ENCODE measurements at regions not wholly inside any gene's neighbourhood (a gene's known extent, or its start where the extent isn't known, plus 50 kb on each side); places are given as distances from the start of the nearest gene placed in this dataset.
A peak's percentile ranks its signal among the peaks of the same experiment; 100 is the strongest.

GRCh38 chr16:11407047-11407982 lies 62.1 kb downstream of the RMI2 start:
- Histone ChIP-seq H3K9me1 (replicated peaks; ENCODE audit: control insufficient read depth, extremely low read depth, insufficient read depth, low read length) (no peaks in the 10 kb centered on the region), H3K9me3 (replicated peaks; ENCODE audit: control insufficient read depth, insufficient read depth, low read length) (no peaks in the 10 kb centered on the region), H3K27me3 (ENCODE audit: control insufficient read depth in 2 of 2, insufficient read depth in 2 of 2, low read length in 2 of 2) (no peaks in the 10 kb centered on the region), H3K79me2 (ENCODE audit: control insufficient read depth, insufficient read depth, low read length) (no peaks in the 10 kb centered on the region), H3K4me3 (replicated peaks in 1 of 3; ENCODE audit: insufficient read depth in 1 of 3, low read depth in 1 of 3, low read length in 3 of 3) (no peak overlapping the region), H3K4me2 (ENCODE audit: insufficient read depth, low read length) (no peak overlapping the region), H2AFZ (ENCODE audit: low read depth, low read length) (no peak overlapping the region), H4K20me1 (replicated peaks; ENCODE audit: control insufficient read depth, extremely low read depth, insufficient read depth, low read length) (no peaks in the 10 kb centered on the region), H3K36me3 (ENCODE audit: control insufficient read depth in 2 of 2, extremely low read depth in 1 of 2, insufficient read depth in 2 of 2, low read length in 2 of 2) (no peaks in the 10 kb centered on the region), H3K4me1 (ENCODE audit: control insufficient read depth, extremely low read depth, insufficient read depth, low read length) (no peaks in the 10 kb centered on the region), H3K27ac (ENCODE audit: insufficient read depth, low read depth, low read length) (no peak overlapping the region), H3K9ac (replicated peaks; ENCODE audit: extremely low read depth, insufficient read depth, low read length) (no peak overlapping the region)
- dilution Hi-C loops (cut with MboI; ENCODE audit: extremely low pct_ligation_motif_present, low sequenced_read_pairs) (no loop called here), intact Hi-C loops (cut with micrococcal nuclease) (loop anchor here (1.0 kb wide), 4 partner anchors 90 to 406 kb away; no protein-coding TSS in a partner anchor)
- DNase-seq (ENCODE audit: low read depth, low spot score) (peak; percentile 74), FAIRE-seq (peak; percentile 97)
- POLR2A ChIA-PET, result interaction anchor here (1.4 kb wide), 1 partner anchor 125 kb away, joined by 8 read pairs; no protein-coding TSS in a partner anchor
- TF ChIP-seq POLR2AphosphoS5 (IDR thresholded peaks at IDR 0.05; ENCODE audit: insufficient read depth, low read depth, low read length) (no peak), JUN (IDR thresholded peaks at IDR 0.05; ENCODE audit: borderline replicate concordance, insufficient read depth, insufficient read length, low read depth) (no peak), EZH2 (IDR thresholded peaks at IDR 0.05; ENCODE audit: borderline replicate concordance, low read depth, low read length, severe bottlenecking) (no peak), CTCF (IDR thresholded peaks at IDR 0.05; ENCODE audit: extremely low read depth in 1 of 2, insufficient read depth in 1 of 2, low read depth in 1 of 2, low read length in 2 of 2) (peak; percentile 68 to 78), POLR2A (IDR thresholded peaks at IDR 0.05; ENCODE audit: low read depth, low read length) (no peak), GATA2 (IDR thresholded peaks at IDR 0.05; ENCODE audit: insufficient read depth, insufficient read length, low read depth, low read length) (no peak)
- BruUV-seq (replicated peaks), result no TSS peak
- CTCF ChIA-PET, result interaction anchor here (0.5 to 7.6 kb wide), 56 partner anchors 9 to 660 kb away, joined by 3 to 108 read pairs (median 4); partner anchors contain the start of genes SNN and ZC3H7A
